GM21526 (cell line): ENCODE measurements at regions not wholly inside any gene's neighbourhood (a gene's known extent, or its start where the extent isn't known, plus 50 kb on each side); places are given as distances from the start of the nearest gene placed in this dataset.

Experiments
- ATAC-seq: cut with Tn5 transposase; IDR thresholded peaks from one replicate; pipeline ENCODE4 v1.9.1; 2021; ENCODE audit warnings: moderate library complexity; ENCODE audit not compliant: unreplicated experiment, low FRiP score

DNA sequence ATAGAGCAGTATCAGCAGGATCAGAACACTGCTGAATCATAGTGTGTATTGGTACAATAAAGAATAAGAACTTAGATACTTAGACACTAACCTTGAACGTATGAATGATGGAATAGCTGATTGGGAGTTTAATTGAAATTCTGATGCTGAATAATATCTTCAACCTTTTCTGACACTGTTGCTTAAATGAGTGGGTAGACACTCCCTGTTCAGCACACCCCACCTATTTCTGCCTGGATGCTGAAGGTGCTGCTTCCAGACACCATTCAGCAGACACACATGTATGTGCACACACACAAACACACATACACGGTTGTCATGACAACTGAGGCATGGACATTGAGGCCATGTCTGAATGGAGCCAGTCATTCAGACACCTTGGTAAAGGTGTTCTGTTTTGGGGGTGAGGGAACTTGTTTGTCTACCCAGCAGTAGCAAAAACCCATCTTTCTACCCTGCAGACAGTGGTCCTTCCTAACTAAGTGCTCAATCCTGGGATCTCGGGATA, 54.3 kb downstream of the TMEM215 start:
- ATAC-seq = no peak

DNA sequence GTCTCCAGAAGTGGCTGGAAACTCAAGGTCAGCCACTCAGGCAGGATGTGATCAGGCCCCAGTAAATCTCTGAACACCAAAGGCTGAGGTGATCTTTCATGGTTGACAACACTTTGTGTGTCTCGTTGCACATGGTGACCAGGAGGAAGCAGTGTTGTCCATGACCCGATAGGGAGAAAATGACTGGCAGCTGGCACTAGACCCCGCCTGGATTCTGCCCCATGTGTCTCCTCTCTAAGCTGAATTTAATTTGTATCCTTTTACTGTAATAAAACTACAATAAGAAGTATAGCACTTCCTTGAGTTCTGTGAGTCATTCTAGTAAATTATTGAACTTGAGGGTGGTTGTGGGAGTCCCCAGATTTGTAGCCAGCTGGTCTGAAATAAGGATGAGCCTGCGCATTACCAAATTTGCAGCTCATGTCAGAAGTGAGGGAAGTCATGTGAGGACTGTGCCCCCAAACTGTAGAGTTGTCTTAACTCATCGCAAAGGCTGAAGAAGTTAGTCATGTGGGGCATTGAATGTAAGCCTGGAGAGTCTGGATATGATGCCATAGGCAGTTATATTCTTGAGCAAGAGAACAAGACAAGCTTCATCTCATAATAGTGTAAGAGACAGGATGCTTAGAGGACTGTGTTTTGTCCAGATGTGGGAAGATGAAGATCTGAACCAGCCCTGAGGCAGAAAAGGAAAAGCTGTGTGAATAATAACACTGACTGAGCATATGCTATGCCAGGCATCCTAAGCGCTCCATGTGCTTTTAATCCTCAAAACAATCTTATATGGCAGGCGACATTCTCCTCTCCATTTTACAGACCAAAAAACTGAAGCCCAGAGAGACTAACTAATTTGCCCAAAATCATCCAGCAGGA, 55.9 kb downstream of the TMEM215 start:
- ATAC-seq = no peak

DNA sequence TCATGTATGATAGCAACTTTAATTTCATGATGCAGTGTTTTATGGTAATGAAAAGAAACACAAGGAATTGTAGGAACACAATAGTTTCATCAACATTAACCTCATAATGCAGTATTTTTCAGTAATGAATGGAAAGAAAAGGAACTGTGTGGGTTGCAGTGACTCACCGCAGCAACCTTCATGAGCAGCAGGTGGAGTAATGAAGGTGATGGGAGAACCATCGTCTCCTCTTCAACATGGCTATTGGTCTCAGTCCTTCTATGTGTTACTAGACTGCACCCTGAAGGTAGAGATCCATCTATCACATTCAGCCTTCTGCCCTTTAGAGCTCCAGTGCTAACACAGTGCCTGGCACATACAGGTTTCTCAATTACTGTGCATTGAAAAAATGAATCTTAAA, 58.0 kb downstream of the TMEM215 start:
- ATAC-seq = no peak

DNA sequence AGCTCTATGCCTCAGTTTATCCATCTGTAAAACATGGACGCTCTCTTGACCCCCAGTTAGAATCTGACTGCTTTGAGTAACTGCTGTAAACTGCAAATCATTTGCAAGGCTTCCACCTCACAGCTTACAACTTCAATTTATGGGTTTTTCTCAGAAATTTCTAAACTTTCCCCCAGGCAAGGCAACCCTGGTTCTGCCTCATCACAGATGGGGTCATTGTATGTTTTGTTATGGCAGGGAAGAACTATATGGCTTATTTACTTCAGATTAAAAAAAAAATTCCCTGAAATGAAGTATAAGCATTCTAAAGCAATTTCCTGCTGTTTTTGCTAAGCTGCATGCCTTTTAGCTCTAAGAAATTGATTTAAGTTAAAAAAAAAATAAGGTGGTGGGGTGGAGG, 60.0 kb downstream of the TMEM215 start:
- no peak for ATAC-seq

DNA sequence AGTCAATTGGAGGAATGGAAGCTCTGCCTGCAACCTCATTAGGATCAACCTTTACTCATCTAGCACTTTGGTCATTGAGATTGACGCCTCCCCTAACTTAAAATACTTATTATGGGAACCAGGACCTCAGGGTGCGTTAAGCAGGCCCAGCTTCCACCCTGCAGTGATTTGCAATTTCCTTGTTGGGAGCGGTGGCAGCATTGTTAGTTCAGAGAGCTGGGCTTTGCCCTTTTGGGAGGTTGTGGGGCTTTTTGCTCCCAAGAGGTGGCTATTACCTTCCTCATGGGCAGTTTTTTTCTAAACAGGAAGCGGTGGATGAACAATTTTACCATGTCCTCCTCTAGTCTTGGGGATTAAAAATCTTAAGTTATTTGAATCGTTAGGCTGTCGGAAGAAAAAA, 60.9 kb downstream of the TMEM215 start:
- ATAC-seq = no peak

DNA sequence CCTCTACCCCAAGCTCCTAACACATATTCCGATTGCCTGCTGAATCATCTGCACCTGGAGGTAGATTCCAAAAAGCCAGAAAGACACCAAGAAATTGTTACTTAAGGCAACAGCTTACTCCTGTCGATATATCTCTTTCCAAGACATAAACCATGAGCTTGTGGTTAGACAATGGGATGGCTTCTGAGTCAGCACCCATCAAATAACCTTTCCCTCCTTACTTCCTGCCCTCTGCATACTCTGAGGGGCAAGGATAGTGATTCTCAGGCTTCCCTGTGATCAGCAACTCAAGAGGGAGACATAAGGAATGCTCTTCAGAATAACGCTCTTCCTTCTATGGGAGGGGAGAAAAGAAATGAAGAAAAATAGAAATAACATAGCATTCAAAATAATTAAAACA, 70.9 kb downstream of the TMEM215 start:
- ATAC-seq = no peak

DNA sequence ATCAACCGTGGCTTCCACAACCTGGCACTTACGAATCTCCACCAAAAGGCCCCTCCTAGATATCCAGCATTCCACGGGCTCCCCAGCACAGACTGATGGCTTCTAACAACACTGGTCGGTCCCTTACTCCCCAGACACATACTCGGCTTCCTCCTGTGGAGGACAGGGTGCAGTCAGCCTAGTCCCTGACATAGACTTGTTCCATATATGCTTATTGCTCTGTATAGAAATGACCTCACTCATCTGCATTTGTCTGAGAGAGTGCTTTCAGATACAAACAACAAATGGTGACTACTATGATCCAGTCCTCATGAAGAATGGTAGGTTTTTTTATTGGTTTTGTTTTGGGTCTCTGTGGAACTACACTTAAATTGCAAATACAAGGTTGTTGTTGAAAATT, 72.4 kb downstream of the TMEM215 start:
- no peak for ATAC-seq

DNA sequence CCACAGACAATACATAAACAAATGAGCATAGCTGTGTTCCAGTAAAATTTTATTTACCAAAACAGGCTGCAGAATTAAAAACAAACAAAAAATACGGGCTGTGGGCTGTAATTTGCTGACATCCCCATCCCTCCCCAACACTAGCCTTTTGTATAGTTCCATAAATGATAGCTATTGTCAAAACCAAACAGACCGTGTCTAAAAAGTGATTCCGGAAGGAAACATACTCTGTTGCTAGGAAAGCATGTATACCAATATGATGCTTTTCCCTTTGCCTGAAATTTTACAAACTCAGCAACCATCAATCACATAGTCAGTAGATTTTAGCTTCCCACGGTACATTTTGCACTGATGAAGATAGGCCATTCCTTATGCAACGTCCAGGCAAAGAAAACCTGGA, 80.0 kb downstream of the TMEM215 start:
- no peak for ATAC-seq

DNA sequence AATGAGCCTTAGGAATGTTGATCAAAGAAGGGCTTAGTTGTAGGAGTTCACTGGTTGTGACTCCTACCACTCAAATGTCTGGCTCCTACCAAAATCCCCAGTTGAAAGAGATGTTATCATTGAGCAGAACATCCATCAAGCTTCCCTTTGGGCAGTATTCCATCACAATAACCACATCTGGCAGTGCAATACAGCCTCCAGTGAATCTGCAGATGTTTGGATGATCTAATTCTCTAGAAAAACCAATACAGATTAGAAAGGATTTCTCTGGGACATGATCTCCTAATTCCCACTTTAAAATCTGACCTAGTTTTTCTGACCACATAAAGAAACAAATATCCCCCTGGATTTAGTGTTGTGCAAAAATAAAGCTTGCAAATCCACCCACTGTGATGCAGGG, 81.6 kb downstream of the TMEM215 start:
- ATAC-seq = no peak

DNA sequence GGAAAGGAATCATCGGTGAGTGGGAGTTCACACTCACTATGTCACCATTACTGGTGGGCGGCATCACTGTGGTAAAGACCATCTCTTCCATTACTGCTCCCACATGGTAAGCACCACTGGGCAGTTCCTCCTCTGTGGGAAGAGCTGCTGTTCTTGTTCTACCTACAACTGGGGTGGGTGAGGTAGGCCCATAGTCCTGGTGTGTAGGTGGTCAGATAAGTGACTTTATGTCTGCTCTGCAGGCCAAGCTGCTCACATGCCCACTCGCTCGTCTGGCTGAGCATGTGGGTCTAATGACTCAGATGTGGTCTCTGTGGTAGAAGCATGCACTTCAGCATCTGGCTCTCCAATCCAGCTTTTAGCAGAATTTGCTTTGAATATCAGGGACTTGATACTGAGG, 82.9 kb downstream of the TMEM215 start:
- ATAC-seq = no peak

DNA sequence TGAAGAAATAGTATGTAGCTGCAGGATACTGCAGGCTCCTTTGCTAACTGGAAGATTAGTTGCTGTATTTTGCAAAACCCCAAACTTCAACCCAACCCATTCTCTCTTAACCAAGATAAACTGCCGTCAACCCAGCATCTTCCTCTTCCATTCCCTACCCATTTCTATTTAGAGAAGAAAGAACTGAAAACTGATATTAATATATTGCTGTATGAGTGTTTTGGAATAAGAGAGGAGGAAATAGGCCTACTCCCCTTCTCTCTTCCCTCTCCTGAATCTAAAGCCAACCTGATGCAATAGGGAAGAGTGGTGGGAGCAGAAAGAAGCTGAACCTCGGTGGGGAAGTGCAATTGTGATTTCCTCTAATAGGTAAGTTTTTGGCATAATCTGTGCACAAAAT, 83.7 kb downstream of the TMEM215 start:
- no peak for ATAC-seq

DNA sequence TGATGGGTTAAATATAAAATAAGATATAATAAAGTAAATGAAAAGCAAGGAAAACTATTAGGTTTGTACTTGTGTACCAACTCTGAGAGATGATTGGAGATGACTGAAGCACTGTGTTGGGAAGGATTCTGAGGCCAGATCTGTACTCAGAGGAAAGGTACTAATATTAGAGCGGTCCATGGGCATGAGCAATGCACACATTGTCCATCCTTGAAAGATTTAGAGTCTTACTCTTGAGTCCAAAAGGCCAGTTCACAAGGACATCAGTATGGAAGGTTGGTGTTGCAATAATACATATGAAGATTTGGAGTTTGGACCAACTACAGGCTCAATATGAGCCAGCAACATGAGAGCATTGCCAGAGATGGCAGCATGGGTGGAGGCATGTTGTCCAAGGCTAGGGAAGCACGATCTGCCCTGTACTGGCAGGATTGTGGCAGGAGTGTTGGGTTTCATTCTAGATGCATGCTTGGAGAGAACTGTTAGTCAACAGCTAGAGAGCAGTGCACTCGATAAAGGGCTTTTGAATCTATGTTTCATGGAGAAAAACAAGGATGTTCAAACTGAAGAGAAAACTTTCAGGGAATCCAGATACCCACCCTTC, 84.4 kb downstream of the TMEM215 start:
- no peak for ATAC-seq

DNA sequence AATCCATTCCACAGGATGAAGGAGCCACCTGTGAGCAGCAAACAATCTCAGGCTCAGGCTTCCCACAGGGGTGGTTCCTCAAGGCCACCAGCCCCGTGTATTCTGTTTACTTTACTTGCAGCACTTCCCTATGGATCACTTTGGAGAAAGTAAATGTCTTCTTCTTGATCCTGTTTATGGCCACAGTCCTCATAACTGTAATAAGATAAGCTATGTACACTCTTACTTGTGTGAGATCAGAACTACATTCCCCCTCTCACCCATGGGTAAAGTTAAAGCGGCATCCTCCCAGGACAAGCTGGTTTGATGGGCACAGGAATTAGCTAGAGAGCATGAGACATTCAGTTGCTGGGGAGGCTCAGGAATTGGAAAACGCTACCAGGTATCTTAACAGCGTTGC, 86.1 kb downstream of the TMEM215 start:
- ATAC-seq = no peak

DNA sequence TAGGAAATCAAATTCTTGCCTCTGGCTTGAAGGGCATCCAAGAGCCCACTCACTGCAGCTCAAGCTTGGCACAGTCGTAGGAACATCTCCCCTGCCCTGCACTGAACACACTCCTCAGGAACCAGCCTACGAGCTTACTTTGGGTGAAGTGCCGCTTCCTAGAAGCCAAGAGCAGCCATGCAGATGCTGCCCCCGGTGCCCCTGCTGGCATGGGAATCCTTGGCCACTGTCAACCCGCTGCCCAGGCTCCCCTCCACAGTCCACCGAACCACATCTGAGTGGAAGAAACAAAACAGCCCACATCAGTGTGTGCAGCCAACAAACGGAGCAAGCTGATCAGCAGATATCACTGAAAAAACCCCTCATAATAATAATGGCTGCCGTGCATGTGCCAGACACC, 89.8 kb downstream of the TMEM215 start:
- no peak for ATAC-seq

DNA sequence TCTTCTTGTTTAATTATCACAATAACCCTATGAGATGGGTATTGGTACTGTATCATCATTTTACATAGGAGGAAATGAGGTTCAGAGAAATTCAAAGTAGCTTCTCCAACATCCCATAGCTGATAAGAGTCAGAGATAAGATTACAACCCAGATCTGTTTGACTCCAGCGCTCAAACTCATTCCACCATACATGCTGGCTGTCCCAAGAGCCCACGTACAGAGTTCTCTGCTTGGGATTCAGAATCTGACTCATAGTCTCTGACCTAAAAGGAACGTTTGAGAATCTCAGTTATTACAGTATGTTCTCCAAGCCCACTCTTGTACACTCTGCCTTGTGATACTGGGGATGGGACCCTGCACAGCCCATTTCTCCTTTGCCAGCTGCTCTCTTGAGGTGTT, 90.2 kb downstream of the TMEM215 start:
- ATAC-seq = no peak

DNA sequence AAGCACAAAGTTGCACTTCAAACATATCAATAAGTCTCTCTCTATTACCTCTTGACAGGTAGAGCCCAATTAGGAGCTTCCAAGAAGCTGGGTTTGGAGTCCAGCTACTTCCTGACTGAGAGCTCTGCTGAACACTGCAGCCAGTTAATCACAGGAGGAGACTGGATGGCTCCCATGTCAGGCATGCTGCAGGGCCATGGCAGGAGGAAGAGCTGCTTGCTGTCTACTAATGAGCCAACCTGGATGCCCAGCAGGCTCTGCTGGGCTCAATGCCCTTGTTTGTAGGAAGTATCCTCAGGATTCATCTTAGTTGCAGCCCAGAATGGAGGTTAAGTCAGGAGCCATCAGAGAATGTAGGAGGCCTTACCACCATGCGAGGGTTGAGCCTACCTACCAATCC, 91.9 kb downstream of the TMEM215 start:
- no peak for ATAC-seq

DNA sequence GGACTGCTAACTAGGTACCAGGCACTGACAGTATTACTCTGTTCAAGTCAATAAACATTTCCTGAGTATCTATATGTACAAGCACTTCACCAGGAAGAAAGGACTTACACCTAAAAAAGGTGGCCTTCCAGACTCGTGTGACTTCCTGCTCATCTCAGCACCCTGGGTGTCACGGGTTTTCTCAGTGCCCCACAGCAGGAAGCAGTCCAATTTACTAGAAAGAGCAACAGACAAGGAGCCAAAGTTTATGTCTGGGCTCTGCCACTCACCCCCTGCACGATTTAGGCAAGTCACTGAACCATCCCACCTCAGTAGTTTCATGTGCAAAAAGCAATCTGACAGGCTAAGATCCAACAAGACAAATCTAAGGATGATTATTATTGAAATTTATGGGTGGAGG, 92.4 kb downstream of the TMEM215 start:
- ATAC-seq = no peak

DNA sequence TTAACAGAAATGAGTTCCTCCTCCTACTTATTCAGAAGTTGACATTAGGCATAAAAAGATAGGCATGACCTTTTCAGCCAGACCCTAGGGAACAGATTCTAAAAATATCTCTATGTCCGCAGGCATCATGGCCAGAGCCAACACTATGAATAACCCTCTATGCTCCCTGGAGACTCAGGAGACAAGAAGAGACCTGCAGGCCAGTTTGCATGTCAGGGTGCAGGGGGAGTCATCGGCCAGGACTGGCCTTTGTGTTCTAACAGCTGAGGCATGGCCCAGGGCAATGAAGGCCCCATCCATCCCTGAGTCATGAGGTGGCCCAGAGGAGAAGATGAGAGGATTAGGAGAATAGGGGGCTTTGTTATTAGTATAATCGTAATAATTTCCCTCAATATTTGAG, 93.8 kb downstream of the TMEM215 start:
- no peak for ATAC-seq

DNA sequence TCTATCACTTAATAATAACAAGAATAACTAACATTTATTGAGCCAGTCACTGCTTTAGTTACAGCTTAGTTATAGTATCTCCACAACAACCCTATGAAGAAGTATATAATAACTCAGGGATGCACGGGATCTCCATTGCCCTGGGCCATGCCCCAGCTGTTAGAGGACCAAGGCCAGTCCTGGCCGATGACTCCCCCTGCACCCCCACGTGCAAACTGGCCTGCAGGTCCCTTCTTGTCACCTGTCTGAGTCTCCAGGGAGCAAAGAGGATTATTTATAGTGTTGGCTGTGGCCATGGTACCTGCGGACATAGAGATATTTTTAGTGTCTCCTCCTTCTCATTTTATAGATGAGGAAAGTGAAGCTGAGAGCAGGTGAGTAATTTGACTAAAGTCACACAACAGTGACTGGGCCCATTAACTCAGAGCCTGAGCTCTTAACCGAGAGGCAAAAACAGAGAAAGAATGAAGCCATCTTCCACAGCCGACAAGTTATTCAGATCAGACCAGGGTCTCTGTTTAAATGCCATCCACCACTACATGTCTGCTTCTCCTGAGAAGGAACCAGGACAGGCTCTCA, 94.4 kb downstream of the TMEM215 start:
- ATAC-seq = peak; percentile 64

DNA sequence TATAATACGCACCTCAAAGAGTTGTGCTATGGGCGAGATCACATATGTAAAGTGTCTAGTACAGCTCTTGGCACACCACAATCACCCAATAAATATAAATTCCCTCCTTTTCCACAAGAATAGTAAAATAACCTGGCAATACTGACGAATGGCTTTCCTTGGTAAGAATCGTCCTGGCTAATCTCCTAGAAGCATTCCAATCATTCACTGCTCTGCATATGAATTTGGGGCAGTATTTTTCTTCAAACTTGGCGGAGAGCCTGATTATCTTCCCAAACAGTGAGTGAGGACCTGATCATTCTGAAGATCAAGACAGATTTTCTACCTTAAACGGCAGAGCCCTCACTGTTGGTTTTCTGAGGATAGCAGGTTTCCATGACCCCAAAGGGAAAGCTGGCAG, 96.0 kb downstream of the TMEM215 start:
- ATAC-seq = no peak

DNA sequence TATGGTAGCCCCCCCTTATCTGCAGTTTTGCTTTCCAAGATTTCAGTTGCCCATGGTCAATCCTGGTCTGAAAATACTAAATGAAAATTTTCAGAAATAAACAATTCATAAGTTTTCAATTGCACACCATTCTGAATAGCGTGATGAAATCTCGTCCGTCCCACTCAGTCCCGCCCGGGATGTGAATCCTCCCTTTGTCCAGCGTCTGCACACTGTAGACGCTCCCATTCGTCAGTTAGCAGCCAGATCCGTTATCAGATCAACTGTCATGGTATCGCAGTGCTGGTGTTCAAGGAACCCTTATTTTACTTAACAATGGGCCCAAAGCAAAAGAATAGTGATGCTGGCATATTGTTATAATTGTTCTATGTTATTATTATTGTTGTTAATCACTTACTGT, 98.6 kb downstream of the TMEM215 start:
- no peak for ATAC-seq

DNA sequence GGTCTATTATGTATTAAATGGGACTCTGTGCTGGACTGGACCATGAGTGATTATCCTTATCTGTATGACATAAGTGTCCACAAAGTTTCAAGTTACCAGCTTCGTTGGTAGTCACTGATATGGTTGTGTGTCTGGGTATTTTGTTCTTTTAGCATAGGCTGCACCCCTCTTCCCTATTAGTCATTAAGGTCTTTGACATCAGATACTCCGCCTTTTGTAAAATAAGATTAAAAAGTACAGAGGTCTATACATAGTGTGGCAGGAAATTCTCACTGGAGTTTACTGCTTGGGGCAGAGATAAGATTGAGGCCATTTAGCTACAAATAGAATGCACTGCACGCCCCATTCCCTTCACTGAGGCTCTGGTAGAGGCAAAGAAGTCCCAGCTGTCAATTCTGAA, 99.4 kb downstream of the TMEM215 start:
- no peak for ATAC-seq
